ENCODE measurements at regions not wholly inside any gene's neighbourhood (a gene's known extent, or its start where the extent isn't known, plus 50 kb on each side); places are given as distances from the start of the nearest gene placed in this dataset.

DNA sequence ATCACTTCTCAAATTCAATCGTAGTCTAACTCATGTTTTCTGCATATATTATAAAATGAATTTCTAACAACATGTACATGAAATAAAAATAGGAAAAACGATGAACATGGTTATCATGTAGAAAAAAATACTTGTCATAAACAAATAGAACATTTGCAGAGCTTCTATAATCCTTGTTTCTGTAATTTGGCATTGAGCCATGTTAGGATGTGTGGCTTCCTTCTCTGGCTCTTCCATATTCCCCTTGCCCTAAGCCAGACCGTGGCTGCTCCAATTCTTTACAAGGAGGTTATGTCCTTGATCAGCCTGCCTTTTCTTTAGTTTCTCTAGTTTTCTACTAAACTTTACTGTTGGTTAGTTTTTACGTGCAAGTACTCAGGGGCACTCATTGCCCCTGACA, 155.3 kb downstream of the COL6A3 start:
- intact Hi-C loops (cut with DNase I; ENCODE audit: low total_unique reads) = no loop called here
- H3K4me1 ChIP-seq = peaks cover 6% of the 10 kb centered on the region
- H3K27me3 ChIP-seq = no peaks in the 10 kb centered on the region
- TF ChIP-seq, protein P1, sequence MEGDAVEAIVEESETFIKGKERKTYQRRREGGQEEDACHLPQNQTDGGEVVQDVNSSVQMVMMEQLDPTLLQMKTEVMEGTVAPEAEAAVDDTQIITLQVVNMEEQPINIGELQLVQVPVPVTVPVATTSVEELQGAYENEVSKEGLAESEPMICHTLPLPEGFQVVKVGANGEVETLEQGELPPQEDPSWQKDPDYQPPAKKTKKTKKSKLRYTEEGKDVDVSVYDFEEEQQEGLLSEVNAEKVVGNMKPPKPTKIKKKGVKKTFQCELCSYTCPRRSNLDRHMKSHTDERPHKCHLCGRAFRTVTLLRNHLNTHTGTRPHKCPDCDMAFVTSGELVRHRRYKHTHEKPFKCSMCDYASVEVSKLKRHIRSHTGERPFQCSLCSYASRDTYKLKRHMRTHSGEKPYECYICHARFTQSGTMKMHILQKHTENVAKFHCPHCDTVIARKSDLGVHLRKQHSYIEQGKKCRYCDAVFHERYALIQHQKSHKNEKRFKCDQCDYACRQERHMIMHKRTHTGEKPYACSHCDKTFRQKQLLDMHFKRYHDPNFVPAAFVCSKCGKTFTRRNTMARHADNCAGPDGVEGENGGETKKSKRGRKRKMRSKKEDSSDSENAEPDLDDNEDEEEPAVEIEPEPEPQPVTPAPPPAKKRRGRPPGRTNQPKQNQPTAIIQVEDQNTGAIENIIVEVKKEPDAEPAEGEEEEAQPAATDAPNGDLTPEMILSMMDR (IDR thresholded peaks at IDR 0.05) = no peak
- no peak for TF ChIP-seq POLR2A (IDR thresholded peaks at IDR 0.05)
- H3K9me3 ChIP-seq = no peaks in the 10 kb centered on the region
- WGBS, 2 donors = 74 to 82% methylated on average over 4 of the region's 4 CpGs
- DNase-seq = no peak
- peak overlapping the region in 1 of 2 donors; percentile 87 for H3K27ac ChIP-seq
- no peaks in the 10 kb centered on the region for H3K36me3 ChIP-seq (ENCODE audit: low read depth, missing control alignments)
- H3K4me3 ChIP-seq = no peak overlapping the region

DNA sequence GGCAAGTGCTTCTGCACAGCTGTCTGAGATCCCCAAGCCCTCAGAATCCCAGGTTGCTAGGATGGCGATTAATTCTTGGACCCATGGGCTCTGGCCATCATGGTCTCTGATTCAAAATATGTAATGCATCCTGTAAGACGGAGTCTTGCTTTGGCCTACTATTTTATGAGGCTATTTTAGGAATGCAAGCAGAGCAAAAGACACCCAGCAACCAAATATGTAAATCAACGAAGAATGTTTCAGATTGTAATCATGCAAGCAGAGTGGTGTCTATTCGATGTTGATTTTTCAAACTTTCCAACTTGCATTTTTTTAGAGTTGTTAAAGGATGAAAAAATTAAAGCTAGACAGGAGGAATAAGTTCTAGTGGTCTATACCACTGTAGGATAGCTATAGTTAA, 154.8 kb downstream of the COL6A3 start:
- no peak for TF ChIP-seq POLR2A (IDR thresholded peaks at IDR 0.05)
- TF ChIP-seq, protein P1 (IDR thresholded peaks at IDR 0.05) = no peak
- Histone ChIP-seq H3K27ac (no peak overlapping the region), H3K4me3 (no peak overlapping the region), H3K4me1 (peaks cover 6% of the 10 kb centered on the region), H3K27me3 (no peaks in the 10 kb centered on the region), H3K9me3 (no peaks in the 10 kb centered on the region), H3K36me3 (ENCODE audit: low read depth, missing control alignments) (no peaks in the 10 kb centered on the region)
- intact Hi-C loops (cut with DNase I; ENCODE audit: low total_unique reads) = no loop called here
- 77 to 83% methylated on average over 4 of the region's 4 CpGs for WGBS, 2 donors
- no peak for DNase-seq

DNA sequence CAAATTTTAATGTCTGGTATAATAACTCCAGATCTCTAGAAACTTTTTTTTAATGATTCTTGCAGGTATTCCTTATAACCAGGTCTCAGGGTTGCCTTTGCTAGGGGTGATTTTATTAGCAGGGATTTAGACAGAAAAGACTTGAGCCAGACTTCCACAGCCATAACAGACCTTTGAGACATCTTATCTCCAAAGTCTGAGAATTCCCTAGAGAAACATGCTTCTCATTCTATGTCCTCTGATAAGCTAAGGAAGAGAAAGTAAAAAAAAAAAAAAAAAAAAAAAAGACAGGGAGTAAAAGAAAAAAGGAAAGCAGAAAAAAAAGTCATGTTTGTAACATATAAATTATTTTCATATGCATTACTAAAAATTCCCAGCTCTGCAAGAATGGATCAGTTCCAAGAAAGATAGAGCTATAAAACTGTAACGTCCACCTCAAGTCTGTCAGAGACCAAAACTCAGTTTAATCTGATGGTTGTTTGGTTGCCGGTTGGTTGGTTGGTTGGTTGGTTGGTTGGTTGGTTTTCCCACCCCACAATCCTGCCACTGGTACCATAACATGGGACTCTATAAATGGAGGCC, 153.8 kb downstream of the COL6A3 start:
- Histone ChIP-seq H3K27me3 (no peaks in the 10 kb centered on the region), H3K4me1 (peaks cover 6% of the 10 kb centered on the region), H3K4me3 (no peak overlapping the region), H3K36me3 (ENCODE audit: low read depth, missing control alignments) (no peaks in the 10 kb centered on the region), H3K27ac (peak overlapping the region in 1 of 2 donors; percentile 17), H3K9me3 (no peaks in the 10 kb centered on the region)
- WGBS, 2 donors = 0% methylated on average over 2 of the region's 2 CpGs
- DNase-seq = no peak
- TF ChIP-seq POLR2A (IDR thresholded peaks at IDR 0.05) = no peak
- TF ChIP-seq, protein P1 (IDR thresholded peaks at IDR 0.05) = no peak
- intact Hi-C loops (cut with DNase I; ENCODE audit: low total_unique reads) = no loop called here

DNA sequence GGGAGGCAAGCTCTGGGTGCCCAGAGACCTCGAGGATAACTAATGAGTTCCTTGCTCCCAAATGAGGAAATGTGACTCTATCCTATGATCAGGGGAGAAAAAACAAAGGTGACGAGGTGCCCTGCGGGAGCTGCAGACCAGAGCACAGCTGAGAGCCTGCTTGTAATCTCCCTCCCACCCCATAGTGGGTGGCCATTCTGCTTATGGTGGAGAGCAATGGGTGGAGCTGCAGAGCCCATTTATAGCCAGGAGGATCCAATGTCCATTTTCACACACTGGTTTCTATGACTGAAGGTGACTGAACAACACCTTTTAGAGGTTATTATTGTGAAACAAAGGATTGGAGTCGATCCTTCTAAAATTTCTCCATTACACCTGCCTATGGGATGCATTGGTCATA, 153.3 kb downstream of the COL6A3 start:
- no peaks in the 10 kb centered on the region for H3K36me3 ChIP-seq (ENCODE audit: low read depth, missing control alignments)
- H3K27me3 ChIP-seq = no peaks in the 10 kb centered on the region
- TF ChIP-seq, protein P1 (IDR thresholded peaks at IDR 0.05) = no peak
- TF ChIP-seq POLR2A (IDR thresholded peaks at IDR 0.05) = no peak
- 87 to 90% methylated on average over 4 of the region's 4 CpGs for WGBS, 2 donors
- H3K4me3 ChIP-seq = no peak overlapping the region
- H3K4me1 ChIP-seq = peaks cover 6% of the 10 kb centered on the region
- intact Hi-C loops (cut with DNase I; ENCODE audit: low total_unique reads) = no loop called here
- H3K27ac ChIP-seq = peak overlapping the region in 1 of 2 donors; percentile 17
- no peak for DNase-seq
- H3K9me3 ChIP-seq = no peaks in the 10 kb centered on the region

DNA sequence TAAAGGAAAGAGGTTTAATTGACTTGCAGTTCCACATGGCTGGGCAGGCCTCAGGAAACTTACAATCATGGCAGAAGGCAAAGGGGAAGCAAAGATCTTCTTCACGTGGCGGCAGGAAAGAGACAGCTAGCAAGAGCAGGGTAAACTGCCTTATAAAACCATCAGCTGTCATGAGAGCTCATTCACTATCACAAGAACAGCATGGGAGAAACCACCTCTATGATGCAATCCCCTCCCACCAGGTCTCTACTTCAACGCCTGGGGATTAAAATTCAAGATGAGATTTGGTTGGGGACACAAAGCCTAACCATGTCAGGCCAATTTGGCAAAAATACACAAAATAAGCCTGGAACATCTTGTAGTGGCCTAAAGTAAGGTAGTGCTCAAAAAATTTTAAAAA, 152.6 kb downstream of the COL6A3 start:
- Histone ChIP-seq H3K36me3 (ENCODE audit: low read depth, missing control alignments) (no peaks in the 10 kb centered on the region), H3K9me3 (no peaks in the 10 kb centered on the region), H3K4me1 (peaks cover 6% of the 10 kb centered on the region), H3K27me3 (no peaks in the 10 kb centered on the region), H3K4me3 (no peak overlapping the region), H3K27ac (peak overlapping the region in 1 of 2 donors; percentile 17)
- WGBS, 2 donors = 76 to 77% methylated on average over 3 of the region's 3 CpGs
- no peak for DNase-seq
- TF ChIP-seq, protein P1 (IDR thresholded peaks at IDR 0.05) = no peak
- TF ChIP-seq POLR2A (IDR thresholded peaks at IDR 0.05) = no peak
- intact Hi-C loops (cut with DNase I; ENCODE audit: low total_unique reads) = no loop called here
